GM19467 (cell line): ENCODE measurements at regions not wholly inside any gene's neighbourhood (a gene's known extent, or its start where the extent isn't known, plus 50 kb on each side); places are given as distances from the start of the nearest gene placed in this dataset.
"Not testable (repeated sequence)": the region's sequence is repeated elsewhere in the genome, so short reads cannot be mapped to it uniquely, and the experiment has no call there.

ENCODE experiments used
- ATAC-seq: cut with Tn5 transposase; IDR thresholded peaks from one replicate; pipeline ENCODE4 v1.9.1; 2021; ENCODE audit warnings: mild to moderate bottlenecking, moderate library complexity; ENCODE audit not compliant: unreplicated experiment

DNA sequence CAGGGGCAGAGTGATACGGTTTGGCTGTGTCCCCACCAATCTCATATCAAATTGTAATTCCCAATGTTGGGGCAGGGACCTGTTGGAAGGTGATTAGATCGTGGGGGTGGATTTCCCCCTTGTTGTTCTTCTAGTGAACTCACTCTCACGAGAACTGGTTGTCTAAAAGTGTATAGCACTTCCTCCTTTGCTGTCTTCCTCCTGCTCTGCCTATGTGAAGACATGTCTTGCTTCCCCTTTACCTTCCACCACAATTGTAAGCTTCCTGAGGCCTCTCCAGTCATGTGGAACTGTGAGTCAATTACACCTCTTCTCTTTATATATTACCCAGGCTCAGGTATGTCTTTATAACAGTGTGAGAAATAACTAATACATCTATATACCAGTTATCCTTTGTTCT, 706.4 kb upstream of the KLHL1 start:
- ATAC-seq: no peak

DNA sequence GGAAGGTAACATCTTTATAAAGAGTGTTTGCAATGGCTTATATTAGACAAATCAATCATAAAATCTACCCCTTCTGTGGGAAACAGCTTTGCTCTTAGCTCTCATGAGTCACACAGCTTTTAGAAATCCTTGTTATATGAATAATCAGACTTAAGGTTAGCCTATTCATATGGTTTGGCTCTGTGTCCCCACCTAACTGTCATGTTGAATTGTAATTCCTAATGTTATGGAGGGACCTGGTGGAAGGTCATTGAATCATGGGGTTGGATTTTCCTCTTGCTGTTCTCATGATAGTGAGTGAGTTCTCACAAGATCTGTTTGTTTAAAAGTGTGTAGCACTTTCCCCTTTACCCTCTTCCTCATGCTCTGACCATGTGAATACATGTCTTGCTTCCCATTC, 704.2 kb upstream of the KLHL1 start:
- no peak for ATAC-seq

DNA sequence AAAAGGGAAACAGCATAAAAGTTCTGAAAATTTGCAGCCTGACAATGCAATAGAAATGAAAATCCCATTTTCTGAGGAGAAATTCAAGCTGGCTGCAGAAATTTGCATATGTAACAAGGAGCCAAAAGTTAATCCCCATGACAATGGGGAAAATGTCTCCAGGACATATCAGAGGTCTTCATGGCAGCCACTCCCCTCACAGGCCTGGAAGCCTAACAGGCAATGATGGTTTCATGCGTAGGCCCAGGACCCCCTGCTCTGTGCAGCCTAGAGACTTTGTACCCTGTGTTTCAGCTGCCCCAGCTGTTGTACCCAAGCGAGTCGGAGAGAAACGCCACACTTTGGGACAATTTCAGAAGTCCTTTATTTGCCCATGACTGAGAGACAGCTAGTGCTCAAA, 701.3 kb upstream of the KLHL1 start:
- ATAC-seq: no peak

GRCh38 chr13:70798385-70798784, 690.1 kb upstream of the KLHL1 start:
- ATAC-seq: no peak

- no peak for ATAC-seq
Observed at GRCh38 chr13:70795484-70795883, 687.2 kb upstream of the KLHL1 start.

GRCh38 chr13:70792121-70792520, 683.9 kb upstream of the KLHL1 start:
- no peak for ATAC-seq

- ATAC-seq: no peak
Observed at GRCh38 chr13:70789751-70790150, 681.5 kb upstream of the KLHL1 start.

DNA sequence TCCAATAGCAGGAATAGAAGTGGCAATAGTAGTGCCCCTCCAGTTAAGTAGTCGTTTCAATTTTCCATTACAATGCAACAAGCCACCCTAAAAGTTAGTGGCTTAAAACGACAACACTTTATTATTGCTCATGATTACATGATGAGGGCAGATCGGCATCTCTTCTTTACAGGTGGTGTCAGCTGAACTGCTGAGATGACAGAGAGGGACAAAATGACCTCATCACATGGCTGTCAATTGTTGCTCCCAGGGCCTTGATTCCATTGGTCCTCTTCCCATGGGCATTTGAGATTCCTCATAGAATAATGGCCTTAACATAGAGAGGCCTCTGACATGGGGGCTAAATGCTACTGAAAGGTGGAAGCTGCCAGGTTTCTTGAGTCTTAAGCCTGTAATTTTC, 679.8 kb upstream of the KLHL1 start:
- no peak for ATAC-seq

GRCh38 chr13:70784207-70784989, 676.1 kb upstream of the KLHL1 start:
- no peak for ATAC-seq

DNA sequence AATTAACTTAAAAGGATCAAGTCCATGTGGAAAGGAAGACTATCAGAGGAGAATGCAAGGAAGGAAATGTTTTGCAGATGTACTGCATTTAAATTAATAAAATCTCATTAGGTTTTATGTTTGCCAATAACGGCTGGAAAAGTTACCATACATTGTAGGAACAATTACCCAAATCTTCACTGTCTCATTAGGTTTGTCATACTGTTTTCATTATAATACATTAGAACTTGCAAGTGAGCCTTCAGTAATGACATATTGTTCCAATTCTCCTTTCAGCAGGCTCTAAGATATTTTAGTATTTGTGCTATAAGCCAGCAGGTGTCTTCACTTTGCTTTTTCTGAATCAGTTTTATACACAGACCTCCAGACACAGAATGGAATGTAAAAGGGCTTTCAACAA, 661.6 kb upstream of the KLHL1 start:
- ATAC-seq: no peak

DNA sequence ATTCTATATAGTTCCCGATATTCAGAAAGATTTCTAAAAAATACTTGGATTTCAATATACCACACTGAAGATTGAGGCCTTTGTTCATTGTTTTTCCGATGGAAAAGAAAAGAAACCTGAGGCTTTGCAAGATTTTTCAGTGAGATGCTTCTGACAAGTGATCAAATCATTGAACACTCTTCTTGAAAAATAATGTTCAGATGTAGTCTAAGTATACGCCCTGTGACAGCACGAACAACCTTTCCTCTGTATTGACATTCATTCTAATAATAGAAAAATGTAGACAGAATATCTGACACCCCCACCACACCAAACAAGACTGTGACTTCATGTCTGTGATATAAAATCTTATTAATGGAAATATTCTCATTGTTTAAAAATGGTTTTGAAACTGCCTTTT, 650.7 kb upstream of the KLHL1 start:
- ATAC-seq: no peak

DNA sequence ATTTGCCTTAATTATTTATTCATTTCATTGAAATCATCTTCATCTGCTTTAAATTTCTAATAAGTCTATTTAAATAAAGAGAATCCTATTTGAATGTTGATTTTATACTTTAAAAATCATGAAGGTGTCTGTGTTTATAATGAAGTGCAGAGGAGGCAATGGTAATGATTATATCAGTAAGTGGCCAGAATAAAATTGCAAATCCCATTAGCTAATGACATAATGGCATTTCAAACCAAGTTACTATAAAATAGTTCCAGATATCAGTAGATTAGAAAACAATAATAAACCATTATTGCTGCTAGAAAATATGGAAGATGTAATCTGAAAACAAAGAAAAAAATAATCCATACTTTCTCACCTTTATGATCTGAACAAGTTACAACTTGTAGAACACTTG, 647.8 kb upstream of the KLHL1 start:
- no peak for ATAC-seq

GRCh38 chr13:70755456-70755855, 647.2 kb upstream of the KLHL1 start:
- no peak for ATAC-seq

DNA sequence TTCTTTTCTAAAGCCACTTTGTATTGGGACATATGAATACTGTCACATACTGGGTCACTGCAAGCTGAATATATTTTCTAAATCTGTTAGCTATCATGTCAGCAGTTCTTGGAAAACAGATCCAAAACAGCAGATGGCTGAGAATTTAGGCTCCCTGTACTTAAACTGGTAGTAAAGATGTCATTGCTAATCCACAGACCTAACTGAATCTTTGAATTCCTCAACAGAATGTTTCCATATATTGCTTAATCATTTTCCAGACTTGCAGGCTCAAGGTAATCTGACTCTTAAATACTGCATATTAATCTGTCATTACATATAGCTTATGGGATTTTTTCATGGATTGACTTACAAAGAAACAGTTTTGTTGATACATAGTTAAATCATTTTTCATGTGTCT, 639.0 kb upstream of the KLHL1 start:
- no peak for ATAC-seq

DNA sequence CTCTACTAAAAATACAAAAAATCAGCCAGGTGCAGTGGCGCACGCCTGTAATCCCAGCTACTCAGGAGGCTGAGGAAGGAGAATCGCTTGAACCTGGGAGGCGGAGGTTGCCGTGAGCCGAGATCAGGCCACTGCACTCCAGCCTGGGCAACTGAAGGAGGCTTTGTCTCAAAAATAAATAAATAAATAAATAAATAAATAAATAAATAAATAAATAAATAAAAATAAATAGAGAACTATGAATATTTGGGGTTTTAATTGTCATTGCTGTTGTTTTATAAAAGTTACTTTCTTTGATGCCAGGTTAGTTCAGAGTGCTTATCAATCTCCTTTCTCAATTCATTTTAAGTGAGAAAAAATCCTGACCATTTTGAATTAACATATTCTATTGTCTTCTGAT, 638.2 kb upstream of the KLHL1 start:
- not testable (repeated sequence) for ATAC-seq

DNA sequence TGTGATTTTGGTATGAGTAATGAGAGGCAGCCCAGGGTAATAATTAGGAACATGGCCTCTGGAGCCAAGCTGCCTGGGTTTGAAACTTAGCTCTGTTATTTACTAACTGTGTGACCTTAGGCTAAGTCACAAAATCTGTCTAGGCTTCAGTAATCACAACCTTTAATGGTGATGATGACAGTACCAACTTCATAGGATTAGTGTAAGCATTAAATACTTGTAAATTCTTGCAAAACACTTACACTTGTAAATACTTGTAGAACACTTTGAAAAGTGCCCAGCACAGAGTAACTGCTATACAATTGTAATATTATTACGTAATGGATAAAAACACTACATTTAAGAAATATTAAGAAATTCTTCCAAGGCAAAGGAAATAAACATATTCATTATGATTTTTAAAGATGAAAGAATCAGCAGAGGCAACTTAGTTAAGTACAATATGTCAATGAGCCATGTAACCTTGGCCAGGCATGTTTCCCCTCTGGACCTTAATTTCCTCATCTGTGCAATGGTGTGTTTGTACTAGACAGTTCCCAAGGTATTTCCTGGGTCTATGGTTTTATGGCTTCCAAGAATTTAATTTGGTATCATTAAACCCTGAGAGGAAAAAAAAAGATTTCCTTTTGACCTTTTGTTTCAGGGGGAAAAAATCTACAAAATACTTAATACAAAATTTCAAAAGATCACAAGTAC, 628.5 kb upstream of the KLHL1 start:
- ATAC-seq: no peak

DNA sequence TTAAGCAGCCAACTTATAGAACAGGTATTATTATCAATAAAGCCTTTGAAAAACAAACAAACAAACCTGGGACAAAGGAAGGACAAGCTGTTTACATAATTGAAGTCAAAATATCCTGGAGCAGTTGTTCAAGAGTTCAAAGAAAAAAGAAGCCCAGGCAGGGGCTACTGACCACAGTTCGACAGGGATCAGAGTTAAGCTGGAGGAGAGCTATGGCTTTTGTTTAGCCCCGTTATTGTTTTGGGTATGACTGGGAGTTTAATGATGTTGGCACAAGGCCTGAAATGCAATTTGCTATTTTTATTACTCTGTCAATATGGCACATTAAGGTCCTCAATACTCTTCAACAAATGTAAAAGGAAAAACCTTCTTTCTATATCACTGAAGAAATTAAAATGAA, 624.4 kb upstream of the KLHL1 start:
- ATAC-seq: no peak

DNA sequence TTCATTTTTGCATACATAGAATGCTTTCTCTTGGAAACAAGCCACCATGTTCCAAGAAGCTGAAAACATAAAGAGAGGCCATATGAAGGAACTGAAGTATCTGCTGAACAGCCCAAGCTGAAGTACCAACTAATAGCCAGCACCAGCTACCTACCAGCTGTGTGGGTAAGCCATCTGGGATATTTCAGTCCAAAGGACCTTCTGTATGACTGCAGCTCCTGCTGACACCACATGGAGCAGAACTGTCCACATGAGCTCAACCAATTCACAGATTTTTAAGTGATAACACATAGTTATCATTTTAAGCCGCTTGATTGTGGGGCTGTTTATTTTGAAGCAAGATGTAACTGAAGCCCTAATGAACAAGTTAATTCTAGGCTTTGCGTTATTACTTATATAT, 621.1 kb upstream of the KLHL1 start:
- no peak for ATAC-seq

DNA sequence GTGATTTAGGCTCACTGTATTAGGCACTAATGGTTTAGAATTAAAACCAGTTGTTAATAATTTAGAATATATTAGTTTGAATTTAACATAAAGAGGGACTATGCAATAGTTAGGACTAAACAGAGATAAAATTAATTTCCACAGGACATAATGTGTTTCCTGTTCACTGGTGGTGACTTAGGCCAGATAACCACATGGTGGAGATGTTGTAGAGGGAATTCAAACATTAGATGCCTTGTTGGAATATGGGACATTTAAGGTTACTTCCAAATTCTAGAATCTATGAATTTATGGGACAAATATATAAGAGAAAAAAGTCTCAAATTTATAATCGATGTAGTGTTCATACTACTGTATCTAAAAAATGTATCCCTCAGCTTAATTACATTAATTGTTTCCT, 615.5 kb upstream of the KLHL1 start:
- no peak for ATAC-seq

GRCh38 chr13:70720386-70720785, 612.1 kb upstream of the KLHL1 start:
- ATAC-seq: no peak

DNA sequence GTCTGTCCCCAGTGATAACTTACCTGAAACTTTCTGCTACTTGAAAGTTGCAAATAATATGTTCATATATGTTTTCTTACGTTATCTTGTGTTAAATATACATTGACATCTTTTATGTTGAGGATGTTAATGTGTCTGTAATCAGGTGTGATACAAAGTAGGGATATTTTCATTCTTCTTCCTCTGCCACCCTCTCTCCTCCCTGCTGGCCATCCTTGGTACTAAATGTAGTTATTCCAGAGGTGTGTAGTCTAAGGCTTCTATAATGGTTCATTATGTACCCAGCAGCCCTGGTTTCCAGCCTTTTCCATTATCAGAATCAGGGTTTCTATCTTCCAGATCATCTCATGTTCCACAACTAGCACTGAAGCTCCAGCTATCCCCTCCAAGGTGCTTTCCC, 606.7 kb upstream of the KLHL1 start:
- ATAC-seq: no peak

DNA sequence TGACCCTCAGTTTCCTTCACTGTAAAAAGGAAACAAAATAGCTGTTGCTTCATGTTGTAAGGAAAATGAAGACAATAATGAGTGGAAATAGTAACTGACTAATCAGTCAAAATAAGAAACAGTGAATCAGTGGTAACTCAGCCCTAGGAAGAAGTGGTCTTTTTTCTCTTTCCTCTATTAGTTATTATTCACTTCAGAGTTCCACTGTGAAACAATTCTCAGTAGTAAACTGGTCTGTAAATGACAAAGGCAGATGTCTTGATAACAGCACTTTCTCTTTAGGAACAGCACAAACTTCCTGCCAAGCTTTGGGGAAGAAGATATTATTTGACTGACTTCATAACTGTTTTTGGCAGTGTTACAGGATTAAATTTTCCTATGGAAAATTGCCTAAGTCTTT, 600.5 kb upstream of the KLHL1 start:
- no peak for ATAC-seq

DNA sequence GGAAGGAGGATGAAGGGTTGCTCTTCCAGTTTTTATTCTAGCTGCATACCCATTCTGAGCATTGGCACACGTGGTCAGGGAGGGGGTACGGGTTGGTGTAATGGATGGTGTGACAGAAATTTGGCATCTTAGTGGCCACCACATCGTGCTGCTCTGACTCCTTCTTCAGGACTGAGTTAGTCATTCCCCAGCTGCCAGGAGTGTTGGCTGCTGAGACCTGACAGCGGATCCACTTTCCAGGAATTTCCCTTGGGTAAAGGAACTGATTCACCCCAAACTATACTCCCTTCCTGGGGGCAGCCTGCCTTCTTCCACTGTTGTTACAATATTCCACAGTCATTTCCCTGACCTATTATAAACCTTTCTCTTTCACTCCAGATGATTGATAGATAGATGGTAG, 595.5 kb upstream of the KLHL1 start:
- ATAC-seq: no peak
